Pancreas (tissue), 10 donors: ENCODE measurements at regions not wholly inside any gene's neighbourhood (a gene's known extent, or its start where the extent isn't known, plus 50 kb on each side); places are given as distances from the start of the nearest gene placed in this dataset.
A peak's percentile ranks its signal among the peaks of the same experiment; 100 is the strongest.

ENCODE experiments used
- ATAC-seq, 4 donors: fragments of 200-7000 bp; cut with Tn5 transposase; one replicate each; pipeline versions ENCODE4 v1.8.0 to v1.9.1; 2020; ENCODE audit warnings: mild to moderate bottlenecking in 4 of 4, moderate library complexity in 4 of 4
- DNase-seq, 6 donors: peaks; one replicate each; pipeline ENCODE4 v3.0.0-alpha.2; 2020
- FAIRE-seq: peaks from 2 replicates; lab custom pipeline; 2012; peaks lifted over from hg19 to GRCh38; lab: Jason Lieb, UNC
- H3K27ac ChIP-seq, 4 donors: fragments of 200-600 bp; sonication (generic); 1 replicate in 3 of 4; 2 replicates in 1 of 4; pipeline versions ENCODE4 v1.5.0 to v1.8.0; 2020
- H3K27me3 ChIP-seq, 4 donors: fragments of 200-600 bp; one replicate each; pipeline ENCODE4 v1.8.0; 2021
- H3K36me3 ChIP-seq, 3 donors: fragments of 200-600 bp; sonication (generic) in 1 of 3; one replicate each; pipeline versions ENCODE4 v1.5.0 to v1.8.0; 2020 to 2021
- H3K4me1 ChIP-seq, 3 donors: fragments of 200-600 bp; one replicate each; pipeline ENCODE4 v1.8.0; 2021
- H3K4me3 ChIP-seq, 4 donors: fragments of 200-600 bp; sonication (generic) in 2 of 4; one replicate each; pipeline versions ENCODE4 v1.5.0 to v1.8.0; 2020 to 2021
- H3K9me3 ChIP-seq, 4 donors: fragments of 200-600 bp; one replicate each; pipeline ENCODE4 v1.8.0; 2021
- WGBS, 2 donors: extraction: QIAGEN DNeasy Blood & Tissue Kit; methylation state at CpG; one replicate each; pipeline ENCODE4 v1.1.7; 2013; 5-methylcytosine and 5-hydroxymethylcytosine counted together
- intact Hi-C, 3 donors: fragments of 100-400 bp; cut with DNase I; formaldehyde crosslinking; loops; one replicate each; pipeline versions ENCODE4 v1.11.1 to v1.14.2; 2022
- TF ChIP-seq, protein P1 (sequence below), 4 donors: fragments of 200-600 bp; sonication (generic) in 3 of 4; IDR thresholded peaks; one replicate each; pipeline versions ENCODE4 v1.5.0 to v1.8.0; 2021; ENCODE audit warnings: antibody characterized with exemption in 4 of 4
- donor health status: healthy with polysubstance abuse.
- donor health status: DM: no; HTN: no; CAD: no; lungs with moderate emphysema.
- donor health status: DM: no; HTN: no; CAD: no.
- donor health status: control.
- donor health status: control.
- donor health status: Bipolar disorder and iron deficiency.
- donor health status: DM: yes; HTN: yes; CAD: no.
- donor health status: DM: no; HTN: no; CAD: no.
- donor health status: DM: no; HTN: no; CAD: no.
- donor health status: DM: yes; HTN: yes; CAD: no.

DNA sequence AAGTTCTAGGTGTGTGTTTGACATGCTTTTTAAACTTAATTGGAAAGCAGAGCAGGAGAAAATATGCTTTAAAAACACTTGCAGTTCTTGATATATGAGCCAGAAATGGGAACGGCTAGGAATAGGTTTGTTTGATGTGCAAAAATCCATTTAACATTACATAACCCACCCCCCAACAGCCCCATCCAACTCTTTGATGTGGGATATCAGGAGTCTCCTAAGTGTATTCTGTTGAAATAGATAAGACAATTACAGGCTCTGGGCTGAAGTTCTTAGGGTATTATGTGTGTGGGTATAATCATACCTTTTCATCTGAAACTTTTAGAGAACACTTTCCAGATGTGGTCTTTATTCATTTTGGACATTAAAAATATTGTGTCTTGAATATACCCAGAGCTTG, 240.4 kb upstream of the CSNK1A1L start:
- intact Hi-C loops, result no loop called here
- 2 to 6% methylated on average over 1 of the region's 1 CpG for WGBS, 2 donors
- ATAC-seq (no peak), FAIRE-seq (no peak), DNase-seq (no peak)
- TF ChIP-seq, protein P1, sequence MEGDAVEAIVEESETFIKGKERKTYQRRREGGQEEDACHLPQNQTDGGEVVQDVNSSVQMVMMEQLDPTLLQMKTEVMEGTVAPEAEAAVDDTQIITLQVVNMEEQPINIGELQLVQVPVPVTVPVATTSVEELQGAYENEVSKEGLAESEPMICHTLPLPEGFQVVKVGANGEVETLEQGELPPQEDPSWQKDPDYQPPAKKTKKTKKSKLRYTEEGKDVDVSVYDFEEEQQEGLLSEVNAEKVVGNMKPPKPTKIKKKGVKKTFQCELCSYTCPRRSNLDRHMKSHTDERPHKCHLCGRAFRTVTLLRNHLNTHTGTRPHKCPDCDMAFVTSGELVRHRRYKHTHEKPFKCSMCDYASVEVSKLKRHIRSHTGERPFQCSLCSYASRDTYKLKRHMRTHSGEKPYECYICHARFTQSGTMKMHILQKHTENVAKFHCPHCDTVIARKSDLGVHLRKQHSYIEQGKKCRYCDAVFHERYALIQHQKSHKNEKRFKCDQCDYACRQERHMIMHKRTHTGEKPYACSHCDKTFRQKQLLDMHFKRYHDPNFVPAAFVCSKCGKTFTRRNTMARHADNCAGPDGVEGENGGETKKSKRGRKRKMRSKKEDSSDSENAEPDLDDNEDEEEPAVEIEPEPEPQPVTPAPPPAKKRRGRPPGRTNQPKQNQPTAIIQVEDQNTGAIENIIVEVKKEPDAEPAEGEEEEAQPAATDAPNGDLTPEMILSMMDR (IDR thresholded peaks at IDR 0.05), result no peak
- Histone ChIP-seq H3K27ac (no peak overlapping the region), H3K4me3 (no peak overlapping the region), H3K36me3 (no peaks in the 10 kb centered on the region), H3K27me3 (no peaks in the 10 kb centered on the region), H3K4me1 (no peaks in the 10 kb centered on the region), H3K9me3 (no peaks in the 10 kb centered on the region)

DNA sequence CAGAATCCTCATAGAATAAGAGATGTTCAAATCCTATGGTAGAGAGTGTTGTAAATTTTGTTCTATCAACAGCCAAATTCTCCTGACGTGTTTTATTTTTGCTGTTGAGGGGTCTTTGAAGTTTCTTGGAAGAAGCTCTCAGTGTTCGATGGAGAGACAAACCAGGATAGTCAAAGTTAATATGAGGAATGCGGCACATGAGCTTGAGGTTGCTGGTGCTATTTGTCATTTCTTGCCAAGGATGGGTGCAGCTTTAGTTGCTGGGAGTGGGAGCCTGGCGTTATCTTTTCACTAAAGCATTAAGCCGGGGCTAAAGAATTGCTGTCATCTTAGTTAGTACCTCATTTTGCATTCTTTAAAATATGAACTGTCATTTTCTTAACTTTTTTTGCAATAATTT, 239.9 kb upstream of the CSNK1A1L start:
- Histone ChIP-seq H3K4me1 (no peaks in the 10 kb centered on the region), H3K27me3 (no peaks in the 10 kb centered on the region), H3K4me3 (no peak overlapping the region), H3K27ac (no peak overlapping the region), H3K9me3 (no peaks in the 10 kb centered on the region), H3K36me3 (no peaks in the 10 kb centered on the region)
- TF ChIP-seq, protein P1 (IDR thresholded peaks at IDR 0.05), result no peak
- FAIRE-seq, result no peak
- ATAC-seq, result no peak
- DNase-seq, result no peak
- intact Hi-C loops, result no loop called here
- 50 to 62% methylated on average over 5 of the region's 5 CpGs for WGBS, 2 donors

DNA sequence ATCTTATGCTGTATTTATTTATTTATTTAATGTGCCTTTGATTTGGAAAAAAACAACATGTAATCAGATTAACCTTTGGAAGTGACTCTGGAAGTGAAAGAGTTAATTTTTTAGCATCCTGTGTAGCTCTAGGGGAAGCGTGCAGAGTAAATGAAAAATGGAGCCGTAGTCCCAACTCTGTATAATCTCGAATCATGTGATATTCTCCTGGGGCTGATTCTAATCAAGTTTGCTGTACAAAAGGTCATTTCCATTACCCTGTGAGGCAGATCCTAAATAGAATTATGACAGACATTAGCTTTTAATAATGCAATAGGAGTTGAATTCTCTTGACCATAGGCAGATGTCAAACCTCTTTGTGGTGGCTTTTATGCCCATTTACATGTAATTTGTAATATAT, 238.6 kb upstream of the CSNK1A1L start:
- Histone ChIP-seq H3K36me3 (no peaks in the 10 kb centered on the region), H3K27ac (no peak overlapping the region), H3K27me3 (no peaks in the 10 kb centered on the region), H3K4me1 (no peaks in the 10 kb centered on the region), H3K9me3 (no peaks in the 10 kb centered on the region), H3K4me3 (no peak overlapping the region)
- ATAC-seq (no peak), DNase-seq (no peak), FAIRE-seq (no peak)
- intact Hi-C loops, result no loop called here
- WGBS, 2 donors, result 5 to 11% methylated on average over 3 of the region's 3 CpGs
- TF ChIP-seq, protein P1 (IDR thresholded peaks at IDR 0.05), result no peak

DNA sequence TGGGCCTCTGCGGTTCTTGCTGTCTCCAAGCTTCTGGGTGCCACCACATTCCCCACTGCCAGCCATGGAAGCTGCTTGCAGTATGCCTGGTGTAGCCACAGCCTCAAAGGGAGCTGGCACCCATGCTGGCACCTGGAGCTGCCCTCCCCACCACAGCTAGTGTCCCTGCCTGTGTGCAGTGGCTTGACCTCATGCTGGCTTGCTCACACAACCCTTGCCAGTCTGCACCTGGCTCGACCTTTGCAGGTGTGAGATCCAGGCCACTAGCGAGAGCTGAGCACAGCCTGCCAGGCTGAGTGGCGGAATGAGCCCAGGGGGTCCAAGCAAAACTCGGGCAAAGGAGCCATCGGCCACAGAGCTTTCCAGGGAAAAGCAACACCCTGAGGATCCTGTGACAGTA, 236.7 kb upstream of the CSNK1A1L start:
- WGBS, 2 donors, result 59 to 77% methylated on average over 6 of the region's 6 CpGs
- TF ChIP-seq, protein P1 (IDR thresholded peaks at IDR 0.05), result no peak
- Histone ChIP-seq H3K27ac (no peak overlapping the region), H3K27me3 (no peaks in the 10 kb centered on the region), H3K4me1 (no peaks in the 10 kb centered on the region), H3K36me3 (no peaks in the 10 kb centered on the region), H3K9me3 (no peaks in the 10 kb centered on the region), H3K4me3 (no peak overlapping the region)
- FAIRE-seq, result no peak
- no peak for ATAC-seq
- intact Hi-C loops, result no loop called here
- peak in 2 of 6 donors; percentile 18 to 41 for DNase-seq

DNA sequence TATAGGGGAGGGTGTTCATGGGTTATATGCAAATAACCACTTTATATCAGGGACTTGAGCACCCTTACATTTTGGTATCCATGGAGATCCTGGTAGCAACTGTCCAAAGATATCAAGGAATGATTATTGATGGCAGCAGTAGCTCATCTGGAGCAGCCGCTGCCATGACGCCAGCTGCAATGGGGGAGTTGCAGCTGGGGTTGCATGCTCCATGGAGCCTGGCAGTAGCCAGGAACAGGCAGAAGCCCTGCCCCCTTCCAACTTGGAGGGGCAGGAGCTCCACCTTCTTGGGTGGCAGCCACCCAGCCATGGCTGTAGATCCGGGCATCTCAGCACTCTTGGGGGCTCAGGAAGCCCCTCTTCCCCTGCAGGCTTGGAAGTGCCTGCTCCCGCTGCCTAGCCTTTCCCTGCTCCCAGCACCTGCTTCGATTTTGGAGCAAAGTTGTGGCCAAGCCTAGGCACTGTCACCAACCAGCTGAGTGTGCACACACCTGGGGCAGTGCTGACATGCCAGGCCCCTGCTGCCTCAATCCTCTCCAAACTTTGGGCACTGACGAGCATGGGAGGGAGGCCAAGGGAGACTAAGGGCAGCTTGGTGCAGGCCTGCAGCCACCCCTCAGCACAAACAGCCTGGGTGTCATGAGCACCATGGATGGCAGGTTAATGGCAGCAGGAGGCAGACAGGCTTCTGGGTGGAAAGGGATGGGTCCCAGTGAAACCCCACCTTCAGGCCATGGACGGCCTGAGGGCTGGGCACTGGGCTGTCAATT, 235.6 kb upstream of the CSNK1A1L start:
- DNase-seq (peak in 1 of 6 donors; percentile 33), FAIRE-seq (no peak), ATAC-seq (no peak)
- WGBS, 2 donors, result 47 to 50% methylated on average over 7 of the region's 7 CpGs
- H3K4me1 ChIP-seq, result no peaks in the 10 kb centered on the region
- intact Hi-C loops, result no loop called here
- no peaks in the 10 kb centered on the region for H3K36me3 ChIP-seq
- no peak overlapping the region for H3K27ac ChIP-seq
- no peaks in the 10 kb centered on the region for H3K27me3 ChIP-seq
- TF ChIP-seq, protein P1 (IDR thresholded peaks at IDR 0.05), result no peak
- no peaks in the 10 kb centered on the region for H3K9me3 ChIP-seq
- H3K4me3 ChIP-seq, result no peak overlapping the region
